ENCODE measurements at regions not wholly inside any gene's neighbourhood (a gene's known extent, or its start where the extent isn't known, plus 50 kb on each side); places are given as distances from the start of the nearest gene placed in this dataset.

GRCh38 chr7:153446490-153446889 lies 605.7 kb upstream of the DPP6 start:
- no peaks in the 10 kb centered on the region for H3K27me3 ChIP-seq
- no peak overlapping the region for H3K27ac ChIP-seq
- DNase-seq: no peak
- no peaks in the 10 kb centered on the region for H3K36me3 ChIP-seq
- no peak overlapping the region for H3K4me3 ChIP-seq
- TF ChIP-seq, protein P1, sequence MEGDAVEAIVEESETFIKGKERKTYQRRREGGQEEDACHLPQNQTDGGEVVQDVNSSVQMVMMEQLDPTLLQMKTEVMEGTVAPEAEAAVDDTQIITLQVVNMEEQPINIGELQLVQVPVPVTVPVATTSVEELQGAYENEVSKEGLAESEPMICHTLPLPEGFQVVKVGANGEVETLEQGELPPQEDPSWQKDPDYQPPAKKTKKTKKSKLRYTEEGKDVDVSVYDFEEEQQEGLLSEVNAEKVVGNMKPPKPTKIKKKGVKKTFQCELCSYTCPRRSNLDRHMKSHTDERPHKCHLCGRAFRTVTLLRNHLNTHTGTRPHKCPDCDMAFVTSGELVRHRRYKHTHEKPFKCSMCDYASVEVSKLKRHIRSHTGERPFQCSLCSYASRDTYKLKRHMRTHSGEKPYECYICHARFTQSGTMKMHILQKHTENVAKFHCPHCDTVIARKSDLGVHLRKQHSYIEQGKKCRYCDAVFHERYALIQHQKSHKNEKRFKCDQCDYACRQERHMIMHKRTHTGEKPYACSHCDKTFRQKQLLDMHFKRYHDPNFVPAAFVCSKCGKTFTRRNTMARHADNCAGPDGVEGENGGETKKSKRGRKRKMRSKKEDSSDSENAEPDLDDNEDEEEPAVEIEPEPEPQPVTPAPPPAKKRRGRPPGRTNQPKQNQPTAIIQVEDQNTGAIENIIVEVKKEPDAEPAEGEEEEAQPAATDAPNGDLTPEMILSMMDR (IDR thresholded peaks at IDR 0.05): no peak
- TF ChIP-seq POLR2A (IDR thresholded peaks at IDR 0.05): no peak
- H3K9me3 ChIP-seq: no peaks in the 10 kb centered on the region
- H3K4me1 ChIP-seq: no peaks in the 10 kb centered on the region

GRCh38 chr7:153447011-153447410 lies 605.2 kb upstream of the DPP6 start:
- TF ChIP-seq POLR2A (IDR thresholded peaks at IDR 0.05): no peak
- TF ChIP-seq, protein P1 (IDR thresholded peaks at IDR 0.05): no peak
- no peaks in the 10 kb centered on the region for H3K4me1 ChIP-seq

DNA sequence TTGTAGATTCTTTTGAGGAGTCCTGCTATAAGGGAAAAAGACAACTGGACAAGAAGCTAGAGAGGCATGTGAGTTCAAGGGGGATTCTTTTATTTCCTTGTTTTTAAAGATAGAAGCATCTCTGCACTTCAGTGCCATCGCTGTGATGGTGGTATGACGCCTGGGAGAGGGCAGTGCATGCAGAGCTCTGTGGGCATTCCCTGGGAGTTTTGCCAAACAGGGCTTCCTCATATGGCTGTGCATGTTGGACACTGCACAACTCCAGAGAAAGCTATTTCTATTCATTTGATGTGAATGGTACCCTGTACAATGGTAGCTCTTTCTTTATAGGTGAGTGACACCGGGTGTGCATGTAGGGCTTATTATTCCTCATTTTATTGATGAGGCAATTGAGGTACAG lies 599.5 kb upstream of the DPP6 start:
- Histone ChIP-seq H3K9me3 (peaks cover 0 to 2% (median 0%) of the 10 kb centered on the region in 4 donors), H3K4me3 (no peak overlapping the region), H3K36me3 (no peaks in the 10 kb centered on the region), H3K27me3 (no peaks in the 10 kb centered on the region), H3K4me1 (no peaks in the 10 kb centered on the region), H3K27ac (no peak overlapping the region)
- TF ChIP-seq, protein P1 (IDR thresholded peaks at IDR 0.05): no peak
- no peak for TF ChIP-seq POLR2A (IDR thresholded peaks at IDR 0.05)
- DNase-seq: no peak

More at GRCh38 chr7:153447011-153447410, 605.2 kb upstream of the DPP6 start:
- Histone ChIP-seq H3K36me3 (no peaks in the 10 kb centered on the region), H3K27me3 (no peaks in the 10 kb centered on the region), H3K9me3 (no peaks in the 10 kb centered on the region), H3K27ac (no peak overlapping the region), H3K4me3 (no peak overlapping the region)
- DNase-seq: no peak

- no peak for DNase-seq
- Histone ChIP-seq H3K27ac (no peak overlapping the region), H3K36me3 (no peaks in the 10 kb centered on the region), H3K27me3 (no peaks in the 10 kb centered on the region), H3K9me3 (peaks cover 0 to 2% (median 0%) of the 10 kb centered on the region in 4 donors), H3K4me1 (no peaks in the 10 kb centered on the region), H3K4me3 (no peak overlapping the region)
- TF ChIP-seq, protein P1 (IDR thresholded peaks at IDR 0.05): no peak
- TF ChIP-seq POLR2A (IDR thresholded peaks at IDR 0.05): no peak
These were observed 597.9 kb upstream of the DPP6 start for GRCh38 chr7:153454306-153454705.

GRCh38 chr7:153457746-153458145 lies 594.5 kb upstream of the DPP6 start:
- DNase-seq: no peak
- Histone ChIP-seq H3K9me3 (peaks cover 0 to 7% (median 0%) of the 10 kb centered on the region in 4 donors), H3K27me3 (no peaks in the 10 kb centered on the region), H3K4me3 (no peak overlapping the region), H3K4me1 (no peaks in the 10 kb centered on the region), H3K27ac (no peak overlapping the region), H3K36me3 (no peaks in the 10 kb centered on the region)
- no peak for TF ChIP-seq POLR2A (IDR thresholded peaks at IDR 0.05)
- TF ChIP-seq, protein P1 (IDR thresholded peaks at IDR 0.05): no peak

Measured in Peyer's patch (tissue), 4 donors.